SU-DHL-6 (cell line): ENCODE measurements at regions not wholly inside any gene's neighbourhood (a gene's known extent, or its start where the extent isn't known, plus 50 kb on each side); places are given as distances from the start of the nearest gene placed in this dataset.

Experiments used
- H2AFZ ChIP-seq: fragments of 200-600 bp; sonication (generic); 2 replicates; pipeline ENCODE4 v1.6.1; 2014; ENCODE audit warnings: low read depth, mild to moderate bottlenecking, moderate library complexity, mixed read lengths, antibody characterized with exemption, low read length; ENCODE audit not compliant: severe bottlenecking
- H3F3A ChIP-seq: fragments of 200-600 bp; shearing (Covaris generic); 2 replicates; pipeline ENCODE4 v1.6.0; 2016; ENCODE audit warnings: antibody characterized with exemption, mild to moderate bottlenecking; ENCODE audit not compliant: insufficient read depth
- H3K27ac ChIP-seq: fragments of 200-600 bp; sonication (generic); 2 replicates; pipeline ENCODE4 v1.5.1; 2016; ENCODE audit warnings: low read depth, mild to moderate bottlenecking, low read length, moderate library complexity, mixed read lengths
- H3K27me3 ChIP-seq: fragments of 200-600 bp; sonication (generic), shearing (Covaris generic); 2 replicates; pipeline ENCODE4 v1.6.0; 2014; ENCODE audit warnings: mild to moderate bottlenecking, low read length
- H3K36me3 ChIP-seq: fragments of 200-600 bp; sonication (generic); 2 replicates; pipeline ENCODE4 v1.6.1; 2014; ENCODE audit warnings: mild to moderate bottlenecking, low read length, mixed read lengths
- H3K4me2 ChIP-seq: fragments of 300-600, 200-600 bp; shearing (Covaris generic), sonication (generic); 2 replicates; pipeline ENCODE4 v1.6.0; 2014; ENCODE audit warnings: low read length, low read depth, mild to moderate bottlenecking; ENCODE audit not compliant: poor library complexity, severe bottlenecking
- H3K4me3 ChIP-seq: fragments of 200-600 bp; sonication (generic); 2 replicates; pipeline ENCODE4 v1.5.1; 2014; ENCODE audit warnings: antibody characterized with exemption, low read length, mild to moderate bottlenecking, mixed read lengths; ENCODE audit not compliant: insufficient read depth, poor library complexity, severe bottlenecking
- H3K79me2 ChIP-seq: fragments of 200-600 bp; sonication (generic); 2 replicates; pipeline ENCODE4 v1.6.1; 2014; ENCODE audit warnings: mild to moderate bottlenecking, low read length, moderate library complexity; ENCODE audit not compliant: insufficient read depth
- H3K9ac ChIP-seq: fragments of 200-600 bp; sonication (generic); 2 replicates; pipeline ENCODE4 v1.7.0; 2014; ENCODE audit warnings: mild to moderate bottlenecking, low read length
- H3K9me2 ChIP-seq: fragments of 200-600 bp; sonication (generic); replicated peaks from 2 replicates; pipeline ENCODE4 v1.6.1; 2014; ENCODE audit warnings: low read length; ENCODE audit not compliant: insufficient read depth
- H3K9me3 ChIP-seq: fragments of 200-600 bp; sonication (generic); 2 replicates; pipeline ENCODE4 v1.6.1; 2014; ENCODE audit warnings: low read length, mixed read lengths; ENCODE audit not compliant: insufficient read depth
- H4K20me1 ChIP-seq: fragments of 200-600 bp; sonication (generic); 2 replicates; pipeline ENCODE4 v1.6.1; 2014; ENCODE audit warnings: low read depth, mild to moderate bottlenecking, antibody characterized with exemption, low read length, moderate library complexity, mixed read lengths
- CTCF ChIP-seq: fragments of 200-600 bp; sonication (generic); IDR thresholded peaks from one replicate; pipeline ENCODE4 v1.5.1; 2017; ENCODE audit warnings: antibody characterized with exemption, mild to moderate bottlenecking, low read length, moderate library complexity; ENCODE audit not compliant: insufficient read depth, poor library complexity, severe bottlenecking
- EZH2phosphoT487 ChIP-seq: fragments of 200-600 bp; sonication (generic), shearing (Covaris generic); conservative IDR thresholded peaks from 2 replicates; pipeline ENCODE4 v1.6.1; 2018; ENCODE audit warnings: mild to moderate bottlenecking, antibody characterized with exemption, low read length, moderate library complexity, mixed read lengths

DNA sequence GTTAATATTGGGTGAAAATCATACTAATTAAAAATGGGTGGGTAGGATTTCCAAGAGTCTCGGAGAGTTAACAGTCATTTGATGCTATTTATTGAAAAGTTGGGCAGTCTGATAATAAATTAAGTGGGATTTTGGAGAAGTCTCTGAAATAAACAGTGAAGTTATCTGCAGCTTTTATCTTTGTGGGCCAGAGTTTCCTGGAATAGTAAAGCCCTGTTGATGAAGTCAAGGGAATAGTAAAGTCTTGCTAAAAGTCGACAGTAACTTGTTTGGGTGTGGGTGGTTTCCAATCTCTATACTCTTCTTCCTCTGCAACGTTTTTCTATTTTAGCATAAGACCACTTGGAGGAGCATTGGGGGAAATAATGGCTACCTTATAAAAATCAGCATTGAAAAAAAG, 493.6 kb downstream of the EPM2A start:
- TF ChIP-seq CTCF: no peak
- no peak for TF ChIP-seq EZH2phosphoT487
- H2AFZ ChIP-seq: no peak overlapping the region
- H3K27ac ChIP-seq: no peak overlapping the region
- H3K36me3 ChIP-seq: no peaks in the 10 kb centered on the region
- no peak overlapping the region for H3K4me3 ChIP-seq
- H3K79me2 ChIP-seq: no peaks in the 10 kb centered on the region
- H3F3A ChIP-seq: no peaks in the 10 kb centered on the region
- H3K9me3 ChIP-seq: no peaks in the 10 kb centered on the region
- H4K20me1 ChIP-seq: no peaks in the 10 kb centered on the region
- H3K4me2 ChIP-seq: no peak overlapping the region
- no peaks in the 10 kb centered on the region for H3K27me3 ChIP-seq
- no peak overlapping the region for H3K9ac ChIP-seq
- H3K9me2 ChIP-seq: no peaks in the 10 kb centered on the region

DNA sequence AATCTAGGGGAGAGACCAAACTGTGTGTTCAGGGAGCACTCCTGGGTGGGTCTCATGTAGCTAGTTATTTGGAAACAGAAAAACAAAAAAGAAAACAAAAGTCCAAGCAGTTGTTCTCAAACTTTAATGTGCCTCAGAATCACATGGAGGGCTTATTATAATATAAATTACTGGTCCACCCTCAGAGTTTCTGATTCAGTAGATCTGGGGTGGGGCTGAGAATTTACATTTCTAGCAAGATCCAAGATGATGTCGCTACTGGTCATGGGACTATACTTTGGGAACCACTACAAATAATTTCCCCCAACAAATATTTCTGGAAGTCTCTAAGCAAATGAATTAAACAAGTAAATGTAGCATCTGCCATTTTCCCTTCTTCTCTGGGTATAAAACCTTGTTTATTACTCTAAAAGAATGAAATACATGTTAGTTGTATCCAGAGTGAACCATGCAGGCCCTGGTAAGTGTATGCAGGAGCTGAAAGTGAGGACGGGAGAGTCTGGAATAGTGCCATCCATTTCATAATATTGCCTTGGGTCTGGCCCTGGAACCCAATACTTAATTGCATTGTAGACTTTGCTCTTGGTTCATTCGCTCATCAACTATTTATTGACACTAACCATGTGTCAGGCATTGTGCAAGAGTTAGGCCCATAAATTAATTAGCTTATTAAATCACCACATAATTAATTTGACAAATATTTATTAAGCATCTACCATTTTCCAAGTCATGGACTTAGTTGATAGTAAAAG, 490.8 kb downstream of the EPM2A start:
- H3K27ac ChIP-seq: no peak overlapping the region
- no peaks in the 10 kb centered on the region for H3K9me2 ChIP-seq
- H3K9me3 ChIP-seq: no peaks in the 10 kb centered on the region
- no peak overlapping the region for H3K4me2 ChIP-seq
- no peaks in the 10 kb centered on the region for H4K20me1 ChIP-seq
- H3K4me3 ChIP-seq: no peak overlapping the region
- H3K79me2 ChIP-seq: no peaks in the 10 kb centered on the region
- H2AFZ ChIP-seq: no peak overlapping the region
- TF ChIP-seq CTCF (no peak), EZH2phosphoT487 (no peak)
- no peaks in the 10 kb centered on the region for H3F3A ChIP-seq
- no peaks in the 10 kb centered on the region for H3K36me3 ChIP-seq
- H3K9ac ChIP-seq: no peak overlapping the region
- H3K27me3 ChIP-seq: no peaks in the 10 kb centered on the region

DNA sequence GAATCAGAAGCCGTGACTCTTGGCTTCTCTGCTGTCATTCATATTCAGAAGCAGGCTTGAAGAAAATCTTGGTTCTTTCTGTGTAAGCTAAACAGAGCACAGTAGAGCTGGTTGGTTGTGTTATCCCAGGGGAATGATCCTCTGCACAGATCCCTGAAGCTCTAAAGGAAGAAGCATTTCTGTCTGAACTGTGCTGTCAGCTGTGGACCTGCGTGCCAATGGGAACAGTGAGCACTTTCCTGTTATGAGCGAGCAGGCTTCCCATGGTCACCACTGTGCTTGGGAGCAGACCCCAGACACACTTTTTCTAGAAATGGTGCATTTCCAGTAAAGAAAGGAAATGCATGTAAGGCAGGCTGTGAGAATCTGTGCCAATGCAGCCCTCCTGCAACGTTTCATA, 490.2 kb downstream of the EPM2A start:
- H3K4me2 ChIP-seq: no peak overlapping the region
- no peak overlapping the region for H2AFZ ChIP-seq

More for the DNA sequence above, 490.2 kb downstream of the EPM2A start:
- Histone ChIP-seq H3K9me3 (no peaks in the 10 kb centered on the region), H3F3A (no peaks in the 10 kb centered on the region), H3K9ac (no peak overlapping the region), H3K27me3 (no peaks in the 10 kb centered on the region), H4K20me1 (no peaks in the 10 kb centered on the region), H3K9me2 (no peaks in the 10 kb centered on the region), H3K27ac (no peak overlapping the region), H3K4me3 (no peak overlapping the region), H3K36me3 (no peaks in the 10 kb centered on the region), H3K79me2 (no peaks in the 10 kb centered on the region)
- TF ChIP-seq EZH2phosphoT487 (no peak), CTCF (no peak)
